GM12878 (cell line): ENCODE measurements at regions not wholly inside any gene's neighbourhood (a gene's known extent, or its start where the extent isn't known, plus 50 kb on each side); places are given as distances from the start of the nearest gene placed in this dataset.

ENCODE experiments used
- ATAC-seq: fragments of 200-7000 bp; cut with Tn5 transposase; 3 replicates; pipeline ENCODE4 v1.9.1; 2020; ENCODE audit warnings: mild to moderate bottlenecking, moderate library complexity
- BruUV-seq: library from RNA; stranded (reverse); fragments of 400-500 nt; replicated peaks from 2 replicates; lab custom pipeline; 2021; lab: Mats Ljungman, UMichigan
- CTCF ChIA-PET: fragments of 300-600 bp; sonication (Branson Sonifier 250); formaldehyde crosslinking; extraction: SDS; loops from one replicate; lab custom pipeline; 2021; ENCODE audit warnings: inconsistent platforms; lab: Yijun Ruan, JAX
- POLR2A ChIA-PET: fragments of 350-600 bp; formaldehyde crosslinking; extraction: SDS; loops from one replicate; lab custom pipeline; 2021; ENCODE audit warnings: inconsistent platforms; lab: Charles Lee
- RAD21 ChIA-PET: fragments of 300-600 bp; sonication (Branson Sonifier 250); formaldehyde crosslinking; loops from one replicate; lab custom pipeline; 2023; ENCODE audit warnings: antibody characterized with exemption; ENCODE audit not compliant: unreplicated experiment; lab: Charles Lee
- SMC1A ChIA-PET: fragments of 300-600 bp; sonication (Branson Sonifier 250); formaldehyde crosslinking; loops from one replicate; lab custom pipeline; 2023; ENCODE audit not compliant: unreplicated experiment, uncharacterized antibody; lab: Charles Lee
- DNase-seq: peaks from one replicate; pipeline ENCODE4 v3.0.0-alpha.2; 2011; ENCODE audit warnings: low read depth, low spot score
- FAIRE-seq: peaks from 3 replicates; lab custom pipeline; 2011; peaks lifted over from hg19 to GRCh38; lab: Jason Lieb, UNC
- H2AFZ ChIP-seq: 2 replicates; pipeline ENCODE4 v1.6.0; 2011; ENCODE audit warnings: low read depth, low read length, control low read depth; ENCODE audit not compliant: control insufficient read depth
- H3K27ac ChIP-seq: 2 replicates; pipeline ENCODE4 v1.5.1; 2011; ENCODE audit warnings: control low read depth; ENCODE audit not compliant: control insufficient read depth, insufficient read depth
- H3K27me3 ChIP-seq, 2 experiments: replicated peaks in 1 of 2; 2 replicates each; pipeline versions ENCODE4 v1.6.0 to v1.6.1; 2011; ENCODE audit warnings: low read length in 1 of 2; ENCODE audit not compliant: control insufficient read depth in 2 of 2, insufficient read depth in 2 of 2
- H3K36me3 ChIP-seq, 2 experiments: 2 replicates each; pipeline ENCODE4 v1.5.1; 2011; ENCODE audit warnings: low read length in 1 of 2; ENCODE audit not compliant: control insufficient read depth in 2 of 2, insufficient read depth in 2 of 2
- H3K4me1 ChIP-seq: 2 replicates; pipeline ENCODE4 v1.6.1; 2011; ENCODE audit warnings: mild to moderate bottlenecking, low read length, moderate library complexity, mixed read lengths; ENCODE audit not compliant: control insufficient read depth, insufficient read depth
- H3K4me2 ChIP-seq: 2 replicates; pipeline ENCODE4 v1.6.0; 2011; ENCODE audit warnings: control low read depth; ENCODE audit not compliant: control insufficient read depth, insufficient read depth
- H3K4me3 ChIP-seq: fragments of 200-600 bp; sonication (generic); 2 replicates; pipeline ENCODE4 v1.5.1; 2016
- H3K79me2 ChIP-seq: 2 replicates; pipeline ENCODE4 v1.6.0; 2011; ENCODE audit warnings: low read length; ENCODE audit not compliant: control insufficient read depth, insufficient read depth
- H3K9ac ChIP-seq: 2 replicates; pipeline ENCODE4 v1.8.0; 2011; ENCODE audit warnings: low read length, control low read depth, mixed read lengths; ENCODE audit not compliant: control insufficient read depth, insufficient read depth
- H3K9me3 ChIP-seq: replicated peaks from 3 replicates; pipeline ENCODE4 v1.5.1; 2011; ENCODE audit warnings: mild to moderate bottlenecking, low read length; ENCODE audit not compliant: control insufficient read depth, insufficient read depth
- H4K20me1 ChIP-seq: 2 replicates; pipeline ENCODE4 v1.6.0; 2011; ENCODE audit not compliant: control insufficient read depth, insufficient read depth
- CEBPB ChIP-seq, 2 experiments: fragments of 150-350 bp in 1 of 2; IDR thresholded peaks; 2 replicates each; pipeline ENCODE4 v1.6.1; 2012 to 2014; ENCODE audit warnings: low read depth in 2 of 2, low read length in 2 of 2, borderline replicate concordance in 1 of 2, inconsistent platforms in 1 of 2
- EED ChIP-seq: sonication (generic); IDR thresholded peaks from 2 replicates; pipeline ENCODE4 v1.6.1; 2016; ENCODE audit warnings: antibody characterized with exemption, low read depth
- KLF5 ChIP-seq: fragments of 450-650 bp; IDR thresholded peaks from 2 replicates; pipeline ENCODE4 v1.6.1; 2014; ENCODE audit warnings: mild to moderate bottlenecking; ENCODE audit not compliant: partially characterized antibody
- NFYA ChIP-seq: IDR thresholded peaks from 2 replicates; pipeline ENCODE4 v1.6.1; 2011; ENCODE audit warnings: low read depth, mild to moderate bottlenecking, low read length, improper control_type of control experiment, borderline replicate concordance
- ZNF592 ChIP-seq: fragments of 450-650 bp; IDR thresholded peaks from 2 replicates; pipeline ENCODE4 v1.6.1; 2017; ENCODE audit warnings: mild to moderate bottlenecking, moderate library complexity
- in situ Hi-C: fragments of 300-500 bp; cut with MboI; formaldehyde crosslinking; loops from 9 replicates; pipeline ENCODE4 v1.14.3; 2018; ENCODE audit warnings: mixed read lengths
- intact Hi-C: fragments of 100-400 bp; cut with micrococcal nuclease; formaldehyde crosslinking; loops from one replicate; pipeline ENCODE4 v1.14.2; 2022; ENCODE audit not compliant: unreplicated experiment

- BruUV-seq: no TSS peak
- H3K36me3 ChIP-seq: no peaks in the 10 kb centered on the region
- in situ Hi-C loops: no loop called here
- TF ChIP-seq ZNF592 (no peak), KLF5 (no peak), CEBPB (IDR thresholded peaks at IDR 0.05; ENCODE audit: borderline replicate concordance in 1 of 2, low read depth in 2 of 2, low read length in 2 of 2) (no peak), NFYA (no peak), EED (no peak)
- ATAC-seq (no peak), DNase-seq (no peak), FAIRE-seq (no peak)
- intact Hi-C loops: no loop called here
- no peaks in the 10 kb centered on the region for H4K20me1 ChIP-seq
- H3K9ac ChIP-seq: no peak overlapping the region
- no peaks in the 10 kb centered on the region for H3K79me2 ChIP-seq
- no peak overlapping the region for H3K4me3 ChIP-seq
- POLR2A ChIA-PET: no interaction called here
- no peak overlapping the region for H3K27ac ChIP-seq
- no peak overlapping the region for H2AFZ ChIP-seq
- no peak overlapping the region for H3K4me2 ChIP-seq
- SMC1A ChIA-PET: interaction anchor here (0.9 to 2.0 kb wide), 2 partner anchors 11 to 16 kb away, joined by 3 to 8 read pairs; no protein-coding TSS in a partner anchor
- no peaks in the 10 kb centered on the region for H3K9me3 ChIP-seq
- H3K4me1 ChIP-seq: no peaks in the 10 kb centered on the region
- RAD21 ChIA-PET: no interaction called here
- CTCF ChIA-PET: no interaction called here
- H3K27me3 ChIP-seq: no peaks in the 10 kb centered on the region
These were observed 516.5 kb downstream of the KIF4B start for GRCh38 chr5:155530046-155530445.
